ENCODE measurements at regions not wholly inside any gene's neighbourhood (a gene's known extent, or its start where the extent isn't known, plus 50 kb on each side); places are given as distances from the start of the nearest gene placed in this dataset.

- DNase-seq (ENCODE audit: low spot score): no peak
Measured at GRCh38 chr5:159700016-159700415, 216.3 kb upstream of the ADRA1B start.

- DNase-seq (ENCODE audit: low spot score): no peak
Measured at GRCh38 chr5:159702301-159702700, 214.0 kb upstream of the ADRA1B start.

- no peak for DNase-seq (ENCODE audit: low spot score)
Measured at GRCh38 chr5:159702826-159703225, 213.5 kb upstream of the ADRA1B start.

- no peak for DNase-seq (ENCODE audit: low spot score)
Measured at GRCh38 chr5:159704160-159704559, 212.1 kb upstream of the ADRA1B start.

GRCh38 chr5:159705948-159706347, 210.3 kb upstream of the ADRA1B start:
- no peak for DNase-seq (ENCODE audit: low spot score)

GRCh38 chr5:159708090-159708489, 208.2 kb upstream of the ADRA1B start:
- DNase-seq (ENCODE audit: low spot score): no peak

GRCh38 chr5:159712672-159713071, 203.6 kb upstream of the ADRA1B start:
- no peak for DNase-seq (ENCODE audit: low spot score)

GRCh38 chr5:159713254-159713653, 203.0 kb upstream of the ADRA1B start:
- no peak for DNase-seq (ENCODE audit: low spot score)

GRCh38 chr5:159713773-159714172, 202.5 kb upstream of the ADRA1B start:
- no peak for DNase-seq (ENCODE audit: low spot score)

- no peak for DNase-seq (ENCODE audit: low spot score)
Measured at GRCh38 chr5:159725475-159725874, 190.8 kb upstream of the ADRA1B start.

GRCh38 chr5:159727167-159727566, 189.1 kb upstream of the ADRA1B start:
- DNase-seq (ENCODE audit: low spot score): no peak

GRCh38 chr5:159730285-159730684, 186.0 kb upstream of the ADRA1B start:
- DNase-seq (ENCODE audit: low spot score): no peak

- no peak for DNase-seq (ENCODE audit: low spot score)
Measured at GRCh38 chr5:159732220-159732619, 184.1 kb upstream of the ADRA1B start.

- no peak for DNase-seq (ENCODE audit: low spot score)
Measured at GRCh38 chr5:159734366-159734765, 181.9 kb upstream of the ADRA1B start.

- DNase-seq (ENCODE audit: low spot score): no peak
Measured at GRCh38 chr5:159735036-159735435, 181.2 kb upstream of the ADRA1B start.

GRCh38 chr5:159735749-159736660, 180.3 kb upstream of the ADRA1B start:
- DNase-seq (ENCODE audit: low spot score): no peak

GRCh38 chr5:159736844-159737243, 179.4 kb upstream of the ADRA1B start:
- no peak for DNase-seq (ENCODE audit: low spot score)

- no peak for DNase-seq (ENCODE audit: low spot score)
Measured at GRCh38 chr5:159737263-159737662, 179.0 kb upstream of the ADRA1B start.

GRCh38 chr5:159741829-159742322, 174.4 kb upstream of the ADRA1B start:
- no peak for DNase-seq (ENCODE audit: low spot score)

- no peak for DNase-seq (ENCODE audit: low spot score)
Measured at GRCh38 chr5:159743234-159743633, 173.0 kb upstream of the ADRA1B start.

- no peak for DNase-seq (ENCODE audit: low spot score)
Measured at GRCh38 chr5:159746707-159747106, 169.6 kb upstream of the ADRA1B start.

- no peak for DNase-seq (ENCODE audit: low spot score)
Measured at GRCh38 chr5:159749146-159749545, 167.1 kb upstream of the ADRA1B start.

- no peak for DNase-seq (ENCODE audit: low spot score)
Measured at GRCh38 chr5:159750226-159750625, 166.1 kb upstream of the ADRA1B start.

- DNase-seq (ENCODE audit: low spot score): no peak
Measured at GRCh38 chr5:159751459-159751858, 164.8 kb upstream of the ADRA1B start.

Measured in iPS-NIHi11 (cell line).